CD14-positive monocyte (primary cell): ENCODE measurements at regions not wholly inside any gene's neighbourhood (a gene's known extent, or its start where the extent isn't known, plus 50 kb on each side); places are given as distances from the start of the nearest gene placed in this dataset.
"Not testable (repeated sequence)": the region's sequence is repeated elsewhere in the genome, so short reads cannot be mapped to it uniquely, and the experiment has no call there.

Experiments used
- DNase-seq, 3 donors: peaks; one replicate each; pipeline ENCODE4 v3.0.0-alpha.2; 2011 to 2022
- H2AFZ ChIP-seq: 2 replicates; pipeline ENCODE4 v1.6.0; 2012; ENCODE audit warnings: mild to moderate bottlenecking, low read depth, low read length, inconsistent platforms; ENCODE audit not compliant: insufficient read depth, poor library complexity, severe bottlenecking
- H3K27ac ChIP-seq, 2 donors: 1 replicate in 1 of 2; 2 replicates in 1 of 2; pipeline ENCODE4 v1.5.1; 2012 to 2013; ENCODE audit warnings: low read length in 2 of 2, control low read depth in 1 of 2, inconsistent platforms in 1 of 2, low read depth in 1 of 2, mild to moderate bottlenecking in 1 of 2
- H3K27me3 ChIP-seq, 2 donors: one replicate each; pipeline versions ENCODE4 v1.6.0 to v1.6.1; 2011 to 2013; ENCODE audit warnings: low read length in 2 of 2; ENCODE audit not compliant: control insufficient read depth in 2 of 2, insufficient read depth in 2 of 2
- H3K36me3 ChIP-seq, 2 donors: replicated peaks in 1 of 2; 1 replicate in 1 of 2; 2 replicates in 1 of 2; pipeline versions ENCODE4 v1.5.1 to v1.6.1; 2012 to 2013; ENCODE audit warnings: low read length in 2 of 2, control low read depth in 1 of 2, inconsistent platforms in 1 of 2, mild to moderate bottlenecking in 1 of 2; ENCODE audit not compliant: insufficient read depth in 2 of 2, control insufficient read depth in 1 of 2
- H3K4me1 ChIP-seq, 2 donors: 1 replicate in 1 of 2; 2 replicates in 1 of 2; pipeline versions ENCODE4 v1.5.1 to v1.6.1; 2012 to 2013; ENCODE audit warnings: low read length in 2 of 2, control low read depth in 1 of 2, inconsistent platforms in 1 of 2, mild to moderate bottlenecking in 1 of 2, moderate library complexity in 1 of 2; ENCODE audit not compliant: insufficient read depth in 2 of 2, control insufficient read depth in 1 of 2
- H3K4me2 ChIP-seq: replicated peaks from 2 replicates; pipeline ENCODE3; 2012; ENCODE audit warnings: low read length, moderate library complexity, mild to moderate bottlenecking; ENCODE audit not compliant: poor library complexity, severe bottlenecking; ENCODE audit errors: extremely low read depth
- H3K4me3 ChIP-seq, 3 experiments: fragments of 200-600 bp in 1 of 3; sonication (generic) in 1 of 3; replicated peaks in 1 of 3; 1 replicate in 2 of 3; 2 replicates in 1 of 3; pipeline ENCODE4 v1.5.1; 2011 to 2013; ENCODE audit warnings: low read length in 3 of 3, mild to moderate bottlenecking in 3 of 3, control low read depth in 2 of 3, low read depth in 2 of 3, inconsistent platforms in 1 of 3, moderate library complexity in 1 of 3
- H3K79me2 ChIP-seq: 2 replicates; pipeline ENCODE4 v1.6.0; 2012; ENCODE audit warnings: mild to moderate bottlenecking, control low read depth, inconsistent platforms, low read length, moderate library complexity; ENCODE audit not compliant: insufficient read depth
- H3K9ac ChIP-seq: 2 replicates; pipeline ENCODE4 v1.6.0; 2017; ENCODE audit warnings: low read length, mild to moderate bottlenecking; ENCODE audit not compliant: insufficient read depth, poor library complexity, severe bottlenecking
- H3K9me3 ChIP-seq, 2 donors: replicated peaks in 1 of 2; 1 replicate in 1 of 2; 2 replicates in 1 of 2; pipeline versions ENCODE4 v1.5.1 to v1.6.1; 2012 to 2013; ENCODE audit warnings: low read length in 2 of 2, control low read depth in 1 of 2; ENCODE audit not compliant: control insufficient read depth in 1 of 2, insufficient read depth in 1 of 2
- H4K20me1 ChIP-seq: 2 replicates; pipeline ENCODE4 v1.6.0; 2012; ENCODE audit warnings: mild to moderate bottlenecking, low read length, control low read depth, moderate library complexity; ENCODE audit not compliant: insufficient read depth
- H3K27ac Mint-ChIP-seq, 7 donors: one replicate each; pipeline ENCODE4 v1.8.0; 2020; ENCODE audit warnings: mild to moderate bottlenecking in 7 of 7, mixed read lengths in 7 of 7, moderate library complexity in 6 of 7, inconsistent platforms in 2 of 7
- H3K27me3 Mint-ChIP-seq, 3 donors: one replicate each; pipeline ENCODE4 v1.8.0; 2021 to 2022; ENCODE audit warnings: low read depth in 3 of 3, mild to moderate bottlenecking in 3 of 3, mixed read lengths in 3 of 3, moderate library complexity in 3 of 3, inconsistent platforms in 1 of 3
- H3K36me3 Mint-ChIP-seq, 2 donors: one replicate each; pipeline ENCODE4 v1.8.0; 2020; ENCODE audit warnings: mixed read lengths in 2 of 2, inconsistent platforms in 1 of 2, mild to moderate bottlenecking in 1 of 2
- H3K4me1 Mint-ChIP-seq: one replicate; pipeline ENCODE4 v1.8.0; 2020; ENCODE audit warnings: mild to moderate bottlenecking, mixed read lengths
- H3K4me3 Mint-ChIP-seq, 2 donors: one replicate each; pipeline ENCODE4 v1.8.0; 2020; ENCODE audit warnings: mild to moderate bottlenecking in 2 of 2, mixed read lengths in 2 of 2, moderate library complexity in 1 of 2
- H3K9me3 Mint-ChIP-seq, 7 donors: one replicate each; pipeline ENCODE4 v1.8.0; 2020 to 2022; ENCODE audit warnings: mixed read lengths in 7 of 7, mild to moderate bottlenecking in 6 of 7, moderate library complexity in 6 of 7, inconsistent platforms in 2 of 7
- CTCF ChIP-seq: fragments of 200-600 bp; IDR thresholded peaks from one replicate; pipeline ENCODE4 v1.8.0; 2022; ENCODE audit warnings: antibody characterized with exemption, mild to moderate bottlenecking
- WGBS: methylation state at CpG from one replicate; pipeline ENCODE4 v1.1.5; 2013; ENCODE audit warnings: missing lambda C conversion rate; ENCODE audit not compliant: insufficient coverage; 5-methylcytosine and 5-hydroxymethylcytosine counted together
- intact Hi-C, 2 donors: fragments of 100-400 bp; cut with micrococcal nuclease; formaldehyde crosslinking; loops; one replicate each; pipeline versions ENCODE4 v1.15.0 to v1.15.1; 2023

- Histone ChIP-seq H3K9me3 (no peaks in the 10 kb centered on the region), H4K20me1 (no peaks in the 10 kb centered on the region)
These were observed 168.0 kb upstream of the PHACTR1 start for GRCh38 chr6:12548526-12548925.

GRCh38 chr6:12549445-12549844 is 167.1 kb upstream of the PHACTR1 start:
- H3K4me2 ChIP-seq, DNase-seq, H3K9ac ChIP-seq, H3K27me3 Mint-ChIP-seq, H3K36me3 Mint-ChIP-seq, H3K4me1 ChIP-seq, H3K79me2 ChIP-seq, H3K4me3 Mint-ChIP-seq, H3K36me3 ChIP-seq, H3K27me3 ChIP-seq, H3K9me3 ChIP-seq, H3K4me1 Mint-ChIP-seq, H3K4me3 ChIP-seq, intact Hi-C loops, H3K27ac Mint-ChIP-seq, H3K27ac ChIP-seq, H4K20me1 ChIP-seq, H2AFZ ChIP-seq: not testable (repeated sequence)
- 98% methylated on average over 5 of the region's 8 CpGs for WGBS
- H3K9me3 Mint-ChIP-seq = peaks cover 2 to 16% (median 7%) of the 10 kb centered on the region in 7 donors

More at GRCh38 chr6:12548526-12548925, 168.0 kb upstream of the PHACTR1 start:
- no peak for DNase-seq
- H3K27ac ChIP-seq = no peak overlapping the region
- no peak overlapping the region for H3K4me3 ChIP-seq
- no peaks in the 10 kb centered on the region for H3K36me3 Mint-ChIP-seq
- no peak overlapping the region for H3K9ac ChIP-seq
- H3K9me3 Mint-ChIP-seq = peaks cover 2 to 16% (median 7%) of the 10 kb centered on the region in 7 donors
- no peak overlapping the region for H3K4me2 ChIP-seq
- H3K4me3 Mint-ChIP-seq = no peak overlapping the region
- H3K4me1 Mint-ChIP-seq = no peaks in the 10 kb centered on the region
- no peak overlapping the region for H2AFZ ChIP-seq
- H3K27me3 Mint-ChIP-seq = peaks cover 0 to 1% (median 0%) of the 10 kb centered on the region in 3 donors
- H3K27ac Mint-ChIP-seq = no peak overlapping the region
- no CpG with 5 or more reads among the region's 2 CpGs for whole genome bisulfite sequencing
- TF ChIP-seq CTCF = no peak
- no peaks in the 10 kb centered on the region for H3K4me1 ChIP-seq
- no peaks in the 10 kb centered on the region for H3K79me2 ChIP-seq
- no peaks in the 10 kb centered on the region for H3K36me3 ChIP-seq
- intact Hi-C loops = no loop called here
- no peaks in the 10 kb centered on the region for H3K27me3 ChIP-seq

- H3K4me1 ChIP-seq, intact Hi-C loops, H3K27me3 Mint-ChIP-seq, H3K9me3 ChIP-seq, H3K79me2 ChIP-seq, H3K4me3 ChIP-seq, H3K27ac ChIP-seq, H3K27ac Mint-ChIP-seq, DNase-seq, H3K4me2 ChIP-seq, H3K36me3 ChIP-seq, H3K4me1 Mint-ChIP-seq, H3K36me3 Mint-ChIP-seq, H2AFZ ChIP-seq, H3K4me3 Mint-ChIP-seq, H3K27me3 ChIP-seq, H3K9ac ChIP-seq, H4K20me1 ChIP-seq: not testable (repeated sequence)
- peaks cover 0 to 11% (median 4%) of the 10 kb centered on the region in 7 donors for H3K9me3 Mint-ChIP-seq
- WGBS = 100% methylated on average over 2 of the region's 2 CpGs
These were observed 161.7 kb upstream of the PHACTR1 start for GRCh38 chr6:12554820-12555219.
